ENCODE measurements at regions not wholly inside any gene's neighbourhood (a gene's known extent, or its start where the extent isn't known, plus 50 kb on each side); places are given as distances from the start of the nearest gene placed in this dataset.

- DNase-seq (ENCODE audit: low spot score) = no peak
- H3K4me3 ChIP-seq = no peak overlapping the region
- no peak overlapping the region for H3K27ac ChIP-seq
- TF ChIP-seq CTCF (IDR thresholded peaks at IDR 0.05) = no peak
These were observed 268.5 kb downstream of the ARAP2 start for GRCh38 chr4:35975617-35976355.

GRCh38 chr4:35978551-35978950 lies 265.8 kb downstream of the ARAP2 start:
- no peak overlapping the region for H3K4me3 ChIP-seq
- no peak for TF ChIP-seq CTCF (IDR thresholded peaks at IDR 0.05)
- DNase-seq (ENCODE audit: low spot score) = no peak
- no peak overlapping the region for H3K27ac ChIP-seq

- H3K4me3 ChIP-seq = no peak overlapping the region
- no peak for DNase-seq (ENCODE audit: low spot score)
- TF ChIP-seq CTCF (IDR thresholded peaks at IDR 0.05) = no peak
- no peak overlapping the region for H3K27ac ChIP-seq
These were observed 262.0 kb downstream of the ARAP2 start for GRCh38 chr4:35982318-35982717.

- DNase-seq (ENCODE audit: low spot score) = no peak
- Histone ChIP-seq H3K4me3 (no peak overlapping the region), H3K27ac (no peak overlapping the region)
- TF ChIP-seq CTCF (IDR thresholded peaks at IDR 0.05) = no peak
These were observed 257.8 kb downstream of the ARAP2 start for GRCh38 chr4:35986537-35986936.

- no peak for TF ChIP-seq CTCF (IDR thresholded peaks at IDR 0.05)
- H3K27ac ChIP-seq = no peak overlapping the region
- H3K4me3 ChIP-seq = no peak overlapping the region
- no peak for DNase-seq (ENCODE audit: low spot score)
These were observed 250.7 kb downstream of the ARAP2 start for GRCh38 chr4:35993606-35994005.

- H3K4me3 ChIP-seq = no peak overlapping the region
- no peak for TF ChIP-seq CTCF (IDR thresholded peaks at IDR 0.05)
- no peak for DNase-seq (ENCODE audit: low spot score)
- H3K27ac ChIP-seq = no peak overlapping the region
These were observed 243.3 kb downstream of the ARAP2 start for GRCh38 chr4:36000941-36001557.

- Histone ChIP-seq H3K27ac (no peak overlapping the region), H3K4me3 (no peak overlapping the region)
- DNase-seq (ENCODE audit: low spot score) = no peak
- no peak for TF ChIP-seq CTCF (IDR thresholded peaks at IDR 0.05)
These were observed 241.3 kb downstream of the ARAP2 start for GRCh38 chr4:36003051-36003450.
